AG04450 (cell line): ENCODE measurements at regions not wholly inside any gene's neighbourhood (a gene's known extent, or its start where the extent isn't known, plus 50 kb on each side); places are given as distances from the start of the nearest gene placed in this dataset.

ENCODE experiments used
- CTCF ChIA-PET: fragments of 300-600, 350-600 bp; formaldehyde crosslinking; extraction: SDS; loops from one replicate; lab custom pipeline; 2022; ENCODE audit warnings: antibody characterized with exemption, inconsistent platforms; lab: Charles Lee
- POLR2A ChIA-PET: fragments of 350-600 bp; formaldehyde crosslinking; extraction: SDS; loops from one replicate; lab custom pipeline; 2021; ENCODE audit warnings: antibody characterized with exemption, inconsistent platforms; lab: Yijun Ruan, JAX
- DNase-seq: peaks from one replicate; pipeline ENCODE4 v3.0.0-alpha.2; 2011; ENCODE audit warnings: low read depth, low spot score
- H3K27ac ChIP-seq: one replicate; pipeline ENCODE4 v1.5.1; 2012; ENCODE audit warnings: low read depth, low read length, control low read depth
- H3K27me3 ChIP-seq: one replicate; pipeline ENCODE4 v1.6.0; 2012; ENCODE audit warnings: low read length; ENCODE audit not compliant: control insufficient read depth, insufficient read depth
- H3K4me3 ChIP-seq: 2 replicates; pipeline ENCODE4 v1.5.1; 2011; ENCODE audit warnings: mild to moderate bottlenecking, low read depth, low read length, control low read depth
- H3K9me3 ChIP-seq: 2 replicates; pipeline ENCODE4 v1.5.1; 2012; ENCODE audit warnings: low read length; ENCODE audit not compliant: control insufficient read depth, insufficient read depth
- CTCF ChIP-seq: IDR thresholded peaks from 2 replicates; pipeline ENCODE4 v1.5.1; 2011; ENCODE audit warnings: low read depth, low read length, control low read depth, inconsistent platforms

GRCh38 chr2:70388813-70389212 lies 86.9 kb upstream of the FAM136A start:
- no peak for TF ChIP-seq CTCF
- DNase-seq, result no peak
- Histone ChIP-seq H3K27me3 (peaks cover 6% of the 10 kb centered on the region), H3K4me3 (no peak overlapping the region), H3K9me3 (no peaks in the 10 kb centered on the region; the same call in 1 of the 2 replicates), H3K27ac (no peak overlapping the region)
- POLR2A ChIA-PET, result no interaction called here
- CTCF ChIA-PET, result no interaction called here

- no peak for DNase-seq
- Histone ChIP-seq H3K27me3 (peaks cover 6% of the 10 kb centered on the region), H3K27ac (no peak overlapping the region), H3K4me3 (no peak overlapping the region), H3K9me3 (no peaks in the 10 kb centered on the region; the same call in 1 of the 2 replicates)
- ChIA-PET POLR2A (no interaction called here), CTCF (no interaction called here)
- no peak for TF ChIP-seq CTCF
Observed at GRCh38 chr2:70388128-70388527, 86.3 kb upstream of the FAM136A start.

- POLR2A ChIA-PET, result no interaction called here
- CTCF ChIA-PET, result no interaction called here
- Histone ChIP-seq H3K27ac (no peak overlapping the region), H3K4me3 (no peak overlapping the region), H3K27me3 (peaks cover 6% of the 10 kb centered on the region), H3K9me3 (no peaks in the 10 kb centered on the region; the same call in 1 of the 2 replicates)
- no peak for DNase-seq
- no peak for TF ChIP-seq CTCF
Observed at GRCh38 chr2:70385966-70386595, 84.2 kb upstream of the FAM136A start.

- TF ChIP-seq CTCF, result no peak
- ChIA-PET POLR2A (no interaction called here), CTCF (no interaction called here)
- H3K27me3 ChIP-seq, result peaks cover 6% of the 10 kb centered on the region
- H3K9me3 ChIP-seq, result no peaks in the 10 kb centered on the region; the same call in 1 of the 2 replicates
- no peak overlapping the region for H3K27ac ChIP-seq
- no peak overlapping the region for H3K4me3 ChIP-seq
- no peak for DNase-seq
Observed at GRCh38 chr2:70385204-70385603, 83.3 kb upstream of the FAM136A start.

- ChIA-PET POLR2A (no interaction called here), CTCF (no interaction called here)
- Histone ChIP-seq H3K4me3 (no peak overlapping the region), H3K27me3 (no peaks in the 10 kb centered on the region), H3K27ac (no peak overlapping the region), H3K9me3 (no peaks in the 10 kb centered on the region; the same call in 1 of the 2 replicates)
- no peak for TF ChIP-seq CTCF
- no peak for DNase-seq
Observed at GRCh38 chr2:70381821-70382220, 80.0 kb upstream of the FAM136A start.
